CD4-positive, alpha-beta T cell treated with Interleukin-2 at 100 ng/mL for 4 hours (primary cell): ENCODE measurements at regions not wholly inside any gene's neighbourhood (a gene's known extent, or its start where the extent isn't known, plus 50 kb on each side); places are given as distances from the start of the nearest gene placed in this dataset.
"Not testable (repeated sequence)": the region's sequence is repeated elsewhere in the genome, so short reads cannot be mapped to it uniquely, and the experiment has no call there.

Experiments
- DNase-seq: peaks from one replicate; pipeline ENCODE4 v3.0.0-alpha.2; 2020; ENCODE audit warnings: low spot score

DNA sequence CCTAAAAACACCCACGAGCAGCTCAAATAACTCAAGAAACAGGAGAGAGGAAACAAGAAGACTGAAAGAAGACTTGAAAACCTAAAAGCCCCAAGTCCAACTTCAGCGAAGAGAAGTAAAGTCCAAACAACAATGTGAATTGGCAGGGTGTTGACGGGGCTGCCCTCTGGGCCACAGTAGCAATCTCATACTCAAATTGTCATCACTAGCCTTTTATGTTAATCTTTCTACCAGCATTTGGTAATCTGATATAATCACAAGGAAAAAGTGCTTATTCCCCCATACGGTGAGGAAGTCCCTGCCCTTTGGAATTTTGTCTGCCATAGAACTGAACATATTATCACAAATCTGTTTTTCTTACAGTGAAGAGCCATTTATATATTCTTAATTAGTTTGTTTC, 51.5 kb upstream of the IFNE start:
- DNase-seq = no peak

GRCh38 chr9:21535396-21535795, 53.3 kb upstream of the IFNE start:
- no peak for DNase-seq

GRCh38 chr9:21542787-21543186, 60.7 kb upstream of the IFNE start:
- no peak for DNase-seq

- DNase-seq = no peak
Measured at GRCh38 chr9:21543187-21543586, 61.1 kb upstream of the IFNE start.

GRCh38 chr9:21543816-21544215, 61.7 kb upstream of the IFNE start:
- not testable (repeated sequence) for DNase-seq

- DNase-seq = no peak
Measured at GRCh38 chr9:21546949-21547348, 64.8 kb upstream of the IFNE start.

DNA sequence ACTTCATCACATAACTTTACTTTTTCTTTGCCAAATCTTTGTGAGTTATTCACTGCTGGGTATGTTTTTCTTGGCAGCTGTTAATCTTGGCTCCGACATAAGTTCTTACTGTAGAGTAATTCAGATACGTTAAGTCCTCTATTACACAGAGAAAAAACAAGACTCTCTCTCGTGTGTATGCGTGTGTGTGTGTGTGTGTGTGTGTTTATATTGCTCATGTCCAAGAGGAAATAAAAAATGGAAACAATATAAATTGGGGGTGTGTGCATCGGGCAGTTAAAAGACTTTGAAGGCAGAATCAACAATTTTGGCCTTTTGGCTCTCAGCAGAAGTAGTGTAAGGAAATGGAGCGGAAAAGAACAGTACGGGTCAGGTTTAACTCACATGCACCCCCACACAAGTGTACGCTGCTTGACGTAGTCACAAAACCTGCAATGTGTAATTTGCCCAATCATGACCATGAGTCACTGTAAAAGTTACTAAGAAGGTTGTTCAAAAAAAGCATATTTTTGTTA, 67.2 kb upstream of the IFNE start:
- no peak for DNase-seq

DNA sequence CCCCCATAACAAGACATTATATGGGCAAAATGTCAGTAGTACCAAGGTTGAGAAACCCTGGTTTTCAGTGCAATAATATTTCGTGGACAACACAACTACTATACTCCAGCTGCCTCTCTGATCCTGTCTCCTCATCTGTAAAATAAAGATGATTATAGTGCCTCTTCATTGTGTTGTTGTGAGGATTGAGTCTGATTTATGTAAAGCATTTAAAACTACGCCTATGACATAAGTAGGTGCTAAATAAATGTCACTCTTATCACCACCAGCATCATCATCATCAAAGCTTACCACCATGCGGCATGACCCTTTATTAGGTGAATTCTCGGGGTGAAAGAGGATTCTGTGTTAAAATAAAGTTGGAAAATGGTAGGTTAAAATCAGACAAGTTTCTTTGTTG, 67.8 kb upstream of the IFNE start:
- no peak for DNase-seq

- no peak for DNase-seq
Measured at GRCh38 chr9:21550392-21550791, 68.3 kb upstream of the IFNE start.

GRCh38 chr9:21551401-21551800, 69.3 kb upstream of the IFNE start:
- DNase-seq = no peak

DNA sequence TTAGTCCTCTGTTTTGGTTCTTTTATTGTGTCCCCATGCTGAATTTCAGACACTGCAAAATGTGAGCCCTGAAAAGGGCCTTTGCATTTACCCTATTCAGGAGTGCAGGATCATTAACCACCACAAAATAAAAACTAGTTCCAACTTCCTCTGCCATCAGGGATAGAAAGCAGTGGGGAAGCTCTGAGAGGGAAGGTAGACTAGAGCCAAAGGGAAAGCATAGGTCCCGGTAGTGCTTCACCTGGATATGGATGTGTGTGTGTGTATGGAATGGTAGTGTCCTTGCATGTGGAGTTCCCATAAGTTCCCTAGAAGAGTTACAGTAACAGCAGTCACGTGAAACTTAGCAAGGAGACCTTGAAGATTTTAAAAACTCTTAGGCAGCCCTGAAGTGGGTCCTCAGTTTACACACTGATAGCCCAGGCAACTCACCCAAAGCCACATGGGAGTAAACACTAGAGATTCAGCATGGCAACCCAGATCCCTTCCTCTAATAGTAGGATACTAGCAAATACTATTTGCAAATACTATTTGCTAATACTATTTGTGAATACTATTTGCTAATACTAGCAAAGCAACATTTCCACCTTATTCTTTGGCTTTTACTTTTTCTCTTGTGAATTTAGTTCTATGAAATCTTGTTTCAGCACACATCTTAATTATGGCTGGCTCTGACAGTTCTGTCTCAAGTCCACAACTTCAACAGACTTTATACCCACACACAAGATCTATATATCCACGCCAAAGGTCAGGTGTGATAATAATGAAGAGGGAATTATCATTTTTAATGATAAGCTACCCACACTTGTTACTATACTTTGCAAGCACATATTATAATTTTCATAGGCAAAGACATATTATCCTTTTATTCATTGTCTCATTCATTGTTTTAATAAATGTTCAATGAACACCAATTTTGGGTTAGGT, 70.4 kb upstream of the IFNE start:
- DNase-seq = no peak

- no peak for DNase-seq
Measured at GRCh38 chr9:21553441-21553840, 71.3 kb upstream of the IFNE start.

GRCh38 chr9:21554813-21555212, 72.7 kb upstream of the IFNE start:
- no peak for DNase-seq

- DNase-seq = no peak
Measured at GRCh38 chr9:21555911-21556310, 73.8 kb upstream of the IFNE start.

- no peak for DNase-seq
Measured at GRCh38 chr9:21556581-21557427, 74.7 kb upstream of the IFNE start.

GRCh38 chr9:21557428-21557768, 75.3 kb upstream of the IFNE start:
- DNase-seq = no peak

GRCh38 chr9:21558079-21558478, 76.0 kb upstream of the IFNE start:
- no peak for DNase-seq

DNA sequence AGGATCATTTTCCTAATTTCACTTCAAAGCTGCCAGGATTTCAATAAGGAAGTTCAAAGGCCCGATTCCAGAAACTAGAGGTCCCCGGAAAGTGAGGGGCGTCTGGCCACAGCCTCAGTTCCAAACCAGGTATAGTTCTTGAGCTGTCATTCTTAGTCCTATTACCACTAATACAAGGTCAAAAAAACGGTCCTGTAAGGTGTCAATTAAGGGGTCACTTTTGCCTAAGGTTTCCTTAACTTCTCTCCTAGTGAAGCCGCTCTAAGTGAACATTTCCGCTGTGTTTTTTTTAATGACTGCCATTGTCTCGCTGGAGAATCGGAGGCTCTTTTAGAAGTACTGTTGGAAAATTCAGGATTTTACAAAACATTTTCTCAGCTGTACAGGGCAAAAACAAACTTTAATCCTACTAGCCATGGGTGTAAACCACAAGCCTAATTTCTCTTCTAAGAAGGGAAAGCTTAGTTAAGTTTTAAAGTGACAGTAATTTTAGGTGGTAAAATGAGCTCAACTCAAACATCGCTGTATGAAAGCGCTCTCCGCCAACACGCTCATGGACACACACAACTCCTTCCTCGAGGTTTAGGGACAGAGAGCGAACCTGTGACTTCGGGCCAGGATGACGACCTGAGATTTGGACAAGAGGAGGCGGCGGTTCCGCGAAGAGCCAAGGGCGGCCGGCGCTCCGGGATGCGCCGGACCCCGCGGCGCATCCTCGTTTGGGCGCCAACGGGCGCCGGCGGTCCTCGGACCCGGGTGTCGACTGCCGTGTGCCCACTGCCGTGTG, 76.7 kb upstream of the IFNE start:
- DNase-seq = no peak

- peak; percentile 25 for DNase-seq
Measured at GRCh38 chr9:21559402-21560280, 77.5 kb upstream of the IFNE start.

GRCh38 chr9:21560281-21560745, 78.2 kb upstream of the IFNE start:
- no peak for DNase-seq

DNA sequence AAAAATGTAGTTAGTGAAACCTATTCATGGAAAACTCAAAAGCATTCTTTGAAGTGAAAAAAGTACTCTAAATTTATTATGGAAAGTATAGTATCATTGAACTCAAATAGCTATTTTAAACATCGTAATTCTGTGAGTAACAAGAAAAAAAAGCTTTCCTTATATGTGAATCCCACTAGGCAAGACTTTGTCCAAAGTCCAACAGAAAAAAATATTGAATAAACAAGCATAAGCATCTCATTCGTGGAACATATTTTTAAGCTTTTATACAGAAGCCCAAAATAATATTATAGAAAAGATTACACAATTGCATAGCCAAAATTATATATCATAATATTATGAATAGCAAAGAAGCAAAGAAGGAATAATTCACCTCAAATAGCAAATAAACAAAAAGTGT, 79.4 kb upstream of the IFNE start:
- DNase-seq = no peak
